ENCODE measurements at regions not wholly inside any gene's neighbourhood (a gene's known extent, or its start where the extent isn't known, plus 50 kb on each side); places are given as distances from the start of the nearest gene placed in this dataset.
"Not testable (repeated sequence)": the region's sequence is repeated elsewhere in the genome, so short reads cannot be mapped to it uniquely, and the experiment has no call there.

- intact Hi-C loops (cut with DNase I): no loop called here
- ATAC-seq (ENCODE audit: poor library complexity) (peak; percentile 75), DNase-seq (peak; percentile 76)
Measured at GRCh38 chr12:9331218-9331626, 123.0 kb upstream of the PZP start.

DNA sequence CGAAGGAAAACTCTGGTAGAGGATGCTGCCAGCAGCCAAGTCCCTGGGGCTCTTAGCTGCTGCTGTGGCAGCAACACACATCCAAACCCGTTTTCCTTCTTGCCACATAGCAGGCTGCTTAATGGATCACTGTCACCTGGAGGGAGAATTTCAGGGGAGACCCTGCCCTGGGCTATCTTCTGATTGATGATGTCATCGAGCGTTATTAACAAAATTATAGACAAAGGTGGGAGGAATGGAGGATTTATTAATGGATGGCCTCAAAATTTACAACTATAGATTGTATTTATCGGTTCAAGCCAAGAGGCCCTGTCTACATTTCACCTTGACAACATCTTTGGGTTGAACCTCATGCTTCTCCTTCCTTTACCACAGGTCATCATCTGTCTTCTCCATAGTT is 120.8 kb upstream of the PZP start:
- intact Hi-C loops (cut with DNase I): no loop called here
- ATAC-seq (ENCODE audit: poor library complexity) (no peak), DNase-seq (no peak)

DNA sequence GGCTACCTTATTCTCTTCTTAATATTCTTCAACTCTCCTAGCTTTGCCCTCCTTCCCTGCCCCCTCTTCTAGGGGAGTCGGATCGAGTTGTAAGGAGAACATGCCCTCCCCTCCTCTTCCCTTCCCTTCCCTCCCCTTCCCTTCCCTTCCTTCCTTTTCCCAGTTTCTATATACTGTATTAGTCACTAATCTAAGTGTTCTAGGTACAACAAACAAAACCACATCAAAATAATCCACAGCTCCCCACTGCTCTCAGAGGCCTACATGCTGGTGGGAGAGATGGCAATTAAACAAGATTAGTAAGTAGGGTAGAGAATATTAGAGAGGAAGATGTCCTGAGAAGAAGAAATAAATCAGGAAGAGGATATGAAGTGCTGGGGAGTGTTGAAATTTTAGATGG is 119.9 kb upstream of the PZP start:
- DNase-seq: no peak

DNA sequence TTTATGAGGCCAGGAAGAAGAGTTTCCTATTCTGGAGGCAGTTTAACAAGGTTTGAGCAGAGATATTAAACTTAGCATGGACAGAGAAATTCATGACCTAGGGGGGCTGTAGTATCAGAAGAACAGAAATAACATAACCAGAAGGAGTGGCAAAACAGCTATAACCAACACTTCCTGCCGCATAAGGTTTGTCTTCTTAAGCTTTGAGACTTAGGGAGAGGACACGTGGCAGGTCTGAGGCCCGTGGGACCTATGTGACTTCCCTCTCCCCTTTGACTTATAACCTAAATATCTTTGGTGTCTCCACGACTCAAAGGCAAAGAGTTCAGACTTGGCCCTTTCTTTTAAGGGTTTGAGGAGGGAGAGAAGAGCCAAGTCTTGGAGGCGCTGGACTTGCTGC is 119.1 kb upstream of the PZP start:
- intact Hi-C loops (cut with DNase I): no loop called here
- no peak for DNase-seq
- no peak for ATAC-seq (ENCODE audit: poor library complexity)

More for the DNA sequence above, 119.9 kb upstream of the PZP start:
- no peak for ATAC-seq (ENCODE audit: poor library complexity)
- intact Hi-C loops (cut with DNase I): no loop called here

DNA sequence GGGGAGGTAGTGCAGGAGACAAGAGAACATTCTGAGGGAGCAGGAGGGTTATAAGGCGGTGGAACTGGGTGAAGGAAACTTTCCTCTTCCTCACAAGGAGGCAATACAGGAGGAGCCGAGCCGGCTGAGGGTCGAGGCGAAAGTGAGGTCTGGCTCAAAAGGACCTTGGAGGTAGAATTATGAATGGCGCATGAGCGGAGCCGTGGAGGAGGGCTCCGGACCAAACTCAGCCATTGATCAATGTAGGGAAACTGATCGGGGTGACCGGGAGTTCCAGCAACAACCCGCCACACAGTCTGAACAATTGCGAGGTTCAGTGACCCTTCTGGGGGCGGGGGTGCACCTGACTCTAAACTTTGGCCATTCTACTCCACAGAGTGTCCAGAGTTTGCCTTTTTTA is 118.7 kb upstream of the PZP start:
- DNase-seq; intact Hi-C loops (cut with DNase I); ATAC-seq (ENCODE audit: poor library complexity): not testable (repeated sequence)

- intact Hi-C loops (cut with DNase I): no loop called here
- ATAC-seq (ENCODE audit: poor library complexity) (no peak), DNase-seq (no peak)
Measured at GRCh38 chr12:9326085-9326484, 117.9 kb upstream of the PZP start.

DNA sequence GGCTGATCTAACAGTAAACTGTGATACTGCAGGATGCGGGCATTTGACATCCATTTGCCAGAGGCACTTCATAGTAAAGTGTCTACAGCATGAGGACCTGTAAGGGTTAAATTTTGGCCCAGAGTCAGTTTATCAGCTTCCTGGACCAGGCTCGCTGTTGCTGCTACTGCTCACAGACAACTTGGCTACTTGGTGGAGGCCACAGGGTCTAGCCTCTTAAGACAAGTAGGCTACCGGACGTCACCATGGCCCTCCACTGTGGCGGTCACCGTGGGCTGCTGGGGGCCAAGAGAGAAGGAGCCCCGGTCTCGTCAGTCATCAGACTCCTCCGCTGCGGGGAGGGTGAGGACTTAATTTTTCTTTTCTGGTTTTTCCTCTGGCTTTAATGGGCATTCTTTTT is 117.3 kb upstream of the PZP start:
- ATAC-seq (ENCODE audit: poor library complexity) (no peak), DNase-seq (no peak)
- intact Hi-C loops (cut with DNase I): no loop called here

- intact Hi-C loops (cut with DNase I): no loop called here
- DNase-seq: no peak
- ATAC-seq (ENCODE audit: poor library complexity): no peak
Measured at GRCh38 chr12:9324782-9325181, 116.6 kb upstream of the PZP start.

GRCh38 chr12:9323144-9323681 is 115.0 kb upstream of the PZP start:
- intact Hi-C loops (cut with DNase I): no loop called here
- DNase-seq: no peak

GRCh38 chr12:9319842-9320173 is 111.6 kb upstream of the PZP start:
- ATAC-seq (ENCODE audit: poor library complexity): no peak
- intact Hi-C loops (cut with DNase I): no loop called here

More at GRCh38 chr12:9323144-9323681, 115.0 kb upstream of the PZP start:
- no peak for ATAC-seq (ENCODE audit: poor library complexity)

GRCh38 chr12:9319044-9319841 is 111.0 kb upstream of the PZP start:
- DNase-seq (no peak), ATAC-seq (ENCODE audit: poor library complexity) (no peak)
- intact Hi-C loops (cut with DNase I): no loop called here

More at GRCh38 chr12:9319842-9320173, 111.6 kb upstream of the PZP start:
- DNase-seq: no peak

- DNase-seq; intact Hi-C loops (cut with DNase I); ATAC-seq (ENCODE audit: poor library complexity): not testable (repeated sequence)
Measured at GRCh38 chr12:9313479-9313878, 105.3 kb upstream of the PZP start.

- intact Hi-C loops (cut with DNase I); ATAC-seq (ENCODE audit: poor library complexity): not testable (repeated sequence)
Measured at GRCh38 chr12:9312406-9313392, 104.5 kb upstream of the PZP start.

GRCh38 chr12:9311454-9311853 is 103.3 kb upstream of the PZP start:
- intact Hi-C loops (cut with DNase I): not testable (repeated sequence)

More at GRCh38 chr12:9312406-9313392, 104.5 kb upstream of the PZP start:
- DNase-seq: not testable (repeated sequence)

GRCh38 chr12:9310645-9311044 is 102.5 kb upstream of the PZP start:
- ATAC-seq (ENCODE audit: poor library complexity); DNase-seq; intact Hi-C loops (cut with DNase I): not testable (repeated sequence)

More at GRCh38 chr12:9311454-9311853, 103.3 kb upstream of the PZP start:
- not testable (repeated sequence) for DNase-seq; ATAC-seq (ENCODE audit: poor library complexity)

GRCh38 chr12:9309749-9310148 is 101.6 kb upstream of the PZP start:
- intact Hi-C loops (cut with DNase I); ATAC-seq (ENCODE audit: poor library complexity); DNase-seq: not testable (repeated sequence)

DNA sequence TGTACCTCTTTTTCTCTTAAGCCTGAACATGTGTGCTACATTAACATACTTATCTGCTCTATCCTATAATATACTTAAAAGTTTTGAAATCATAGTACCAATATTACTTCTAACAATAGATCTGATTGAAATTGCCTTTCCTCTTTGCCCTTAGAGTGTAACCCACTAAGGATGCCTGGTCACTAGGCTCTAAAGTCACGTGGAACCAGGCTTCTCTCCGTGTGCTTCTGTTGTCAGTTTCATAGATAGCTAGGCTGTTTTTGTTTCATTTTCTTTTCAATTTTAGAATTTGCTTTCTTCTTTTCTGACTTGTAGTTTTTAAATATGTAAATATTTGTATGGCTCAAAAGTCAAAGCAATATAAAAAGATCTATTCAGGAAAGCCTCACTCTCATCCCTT is 100.5 kb upstream of the PZP start:
- ATAC-seq (ENCODE audit: poor library complexity); DNase-seq; intact Hi-C loops (cut with DNase I): not testable (repeated sequence)

DNA sequence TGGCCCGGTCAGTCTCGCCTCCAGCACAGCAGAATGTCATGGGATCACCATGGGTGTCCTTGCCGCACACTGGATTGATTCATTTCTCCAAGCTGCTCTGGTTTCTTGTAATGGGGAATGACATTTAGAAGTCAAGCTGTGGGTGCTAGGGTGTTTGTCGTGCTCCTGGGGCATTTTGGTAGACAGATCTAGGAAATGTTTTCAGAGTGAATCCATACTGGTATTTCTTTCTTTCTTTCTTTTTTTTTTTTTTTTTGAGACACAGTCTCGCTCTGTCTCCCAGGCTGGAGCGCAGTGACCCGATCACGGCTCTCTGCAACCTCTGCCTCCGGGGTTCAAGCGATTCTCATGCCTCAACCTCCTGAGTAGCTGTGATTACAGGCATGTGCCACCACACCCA is 100.0 kb upstream of the PZP start:
- DNase-seq; ATAC-seq (ENCODE audit: poor library complexity); intact Hi-C loops (cut with DNase I): not testable (repeated sequence)

DNA sequence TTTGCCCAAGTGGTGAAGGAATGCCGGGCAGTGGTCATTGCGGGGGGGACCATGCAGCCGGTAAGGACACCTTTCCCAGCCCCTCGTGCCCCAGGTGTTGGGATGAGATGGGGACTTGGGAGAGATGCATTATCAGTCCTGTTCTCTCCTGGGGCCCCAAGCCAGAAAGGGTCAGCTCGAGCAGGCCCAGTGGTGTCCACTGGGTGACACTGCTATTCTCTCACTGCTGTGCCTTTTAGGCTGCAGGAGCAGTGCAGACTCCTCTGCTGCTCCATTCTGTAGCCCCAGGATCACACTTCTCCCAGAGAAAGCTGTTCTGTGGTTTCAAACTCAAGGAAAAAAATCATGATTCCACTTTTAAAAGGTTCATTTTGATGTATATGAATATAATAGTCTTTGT is 99.1 kb upstream of the PZP start:
- DNase-seq; intact Hi-C loops (cut with DNase I); ATAC-seq (ENCODE audit: poor library complexity): not testable (repeated sequence)

All from Right ventricle myocardium superior (tissue), 1 donor.